ENCODE measurements at regions not wholly inside any gene's neighbourhood (a gene's known extent, or its start where the extent isn't known, plus 50 kb on each side); places are given as distances from the start of the nearest gene placed in this dataset.

DNA sequence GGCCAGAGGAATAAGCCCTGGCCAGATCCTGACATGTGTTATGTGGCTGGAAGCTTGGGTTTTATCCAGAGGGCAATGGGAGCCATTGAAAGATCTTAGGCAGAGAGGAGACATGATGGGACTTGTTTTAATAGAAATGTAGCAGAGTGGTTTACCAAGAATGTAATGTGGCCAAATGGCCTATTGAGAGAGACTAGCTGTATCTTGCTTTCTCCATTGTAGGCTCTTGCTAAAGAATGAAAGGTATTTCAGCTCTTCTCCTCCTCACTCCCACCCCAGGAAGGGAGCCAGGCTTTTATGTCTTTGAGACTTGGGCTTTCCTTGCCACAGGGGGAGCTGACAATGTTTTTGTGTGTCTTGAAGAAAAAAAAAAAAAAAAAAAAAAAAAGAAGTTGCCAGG is 82.3 kb downstream of the TRIM29 start:
- ATAC-seq: no peak
- Histone ChIP-seq H3K4me2 (ENCODE audit: control insufficient read depth, insufficient read depth) (no peak overlapping the region), H4K20me1 (ENCODE audit: control insufficient read depth, insufficient read depth) (no peaks in the 10 kb centered on the region), H3K36me3 (ENCODE audit: control insufficient read depth in 2 of 2, insufficient read depth in 2 of 2, low read length in 1 of 2) (no peaks in the 10 kb centered on the region), H3K79me2 (ENCODE audit: control insufficient read depth, insufficient read depth, low read length) (no peaks in the 10 kb centered on the region), H3K27me3 (replicated peaks in 1 of 2; ENCODE audit: control insufficient read depth in 2 of 2, insufficient read depth in 2 of 2, low read length in 1 of 2) (peaks cover 2% of the 10 kb centered on the region in 2 experiments; a peak in 3 of 4 replicates), H3K4me3 (no peak overlapping the region), H2AFZ (ENCODE audit: control insufficient read depth, low read depth, low read length) (no peak overlapping the region), H3K9ac (ENCODE audit: control insufficient read depth, insufficient read depth, low read length) (no peak overlapping the region), H3K4me1 (ENCODE audit: control insufficient read depth, insufficient read depth, low read length) (no peaks in the 10 kb centered on the region), H3K9me3 (replicated peaks; ENCODE audit: control insufficient read depth, insufficient read depth, low read length) (no peaks in the 10 kb centered on the region), H3K27ac (ENCODE audit: control insufficient read depth, insufficient read depth) (no peak overlapping the region)
- CTCF ChIA-PET: no interaction called here
- DNase-seq (ENCODE audit: low read depth, low spot score): no peak
- in situ Hi-C loops (cut with MboI) (no loop called here), intact Hi-C loops (cut with micrococcal nuclease; ENCODE audit: unreplicated experiment) (no loop called here)
- BruUV-seq (replicated peaks): no TSS peak
- no peak for FAIRE-seq
- TF ChIP-seq NR2F1 (conservative IDR thresholded peaks at IDR 0.05) (no peak), RBBP5 (conservative IDR thresholded peaks at IDR 0.05) (no peak), SMAD1 (IDR thresholded peaks at IDR 0.05; ENCODE audit: low read depth, partially characterized antibody) (no peak), NFIC (IDR thresholded peaks at IDR 0.05; ENCODE audit: low read depth, low read length) (no peak), GABPA (IDR thresholded peaks at IDR 0.05; ENCODE audit: low read depth) (no peak), EGR1 (IDR thresholded peaks at IDR 0.05; ENCODE audit: borderline replicate concordance in 1 of 2, low read depth in 2 of 2, low read length in 2 of 2) (no peak), MYB (IDR thresholded peaks at IDR 0.05; ENCODE audit: borderline replicate concordance, low read depth, low read length) (no peak), ZNF274 (IDR thresholded peaks at IDR 0.05; ENCODE audit: insufficient read depth, insufficient read length) (no peak), BCLAF1 (IDR thresholded peaks at IDR 0.05) (no peak), RAD51 (IDR thresholded peaks at IDR 0.05) (no peak), CHD1 (IDR thresholded peaks at IDR 0.05; ENCODE audit: low read depth, low read length) (no peak), SREBF2 (IDR thresholded peaks at IDR 0.05; ENCODE audit: low read length) (no peak), RB1 (IDR thresholded peaks at IDR 0.05; ENCODE audit: borderline replicate concordance) (no peak), PAX5 (IDR thresholded peaks at IDR 0.05; ENCODE audit: borderline replicate concordance, low read depth, low read length) (no peak), NFXL1 (IDR thresholded peaks at IDR 0.05; ENCODE audit: borderline replicate concordance) (no peak)
- TF ChIP-seq, protein P1, sequence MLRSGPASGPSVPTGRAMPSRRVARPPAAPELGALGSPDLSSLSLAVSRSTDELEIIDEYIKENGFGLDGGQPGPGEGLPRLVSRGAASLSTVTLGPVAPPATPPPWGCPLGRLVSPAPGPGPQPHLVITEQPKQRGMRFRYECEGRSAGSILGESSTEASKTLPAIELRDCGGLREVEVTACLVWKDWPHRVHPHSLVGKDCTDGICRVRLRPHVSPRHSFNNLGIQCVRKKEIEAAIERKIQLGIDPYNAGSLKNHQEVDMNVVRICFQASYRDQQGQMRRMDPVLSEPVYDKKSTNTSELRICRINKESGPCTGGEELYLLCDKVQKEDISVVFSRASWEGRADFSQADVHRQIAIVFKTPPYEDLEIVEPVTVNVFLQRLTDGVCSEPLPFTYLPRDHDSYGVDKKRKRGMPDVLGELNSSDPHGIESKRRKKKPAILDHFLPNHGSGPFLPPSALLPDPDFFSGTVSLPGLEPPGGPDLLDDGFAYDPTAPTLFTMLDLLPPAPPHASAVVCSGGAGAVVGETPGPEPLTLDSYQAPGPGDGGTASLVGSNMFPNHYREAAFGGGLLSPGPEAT (IDR thresholded peaks at IDR 0.05; ENCODE audit: low read depth): no peak
- SMC1A ChIA-PET (ENCODE audit: uncharacterized antibody, unreplicated experiment): no interaction called here
- POLR2A ChIA-PET: interaction anchor here (0.6 kb wide), 1 partner anchor 125 kb away, joined by 3 read pairs; no protein-coding TSS in a partner anchor
- RAD21 ChIA-PET (ENCODE audit: unreplicated experiment): no interaction called here
